T-helper 1 cell treated with Interleukin-12 subunit alpha and Interleukin-12 subunit beta and Interleukin-4 antibody, amounts not matched to agents 30 μg/mL and 1 μg/mL, for 36 hours (primary cell): ENCODE measurements at regions not wholly inside any gene's neighbourhood (a gene's known extent, or its start where the extent isn't known, plus 50 kb on each side); places are given as distances from the start of the nearest gene placed in this dataset.

ENCODE experiments used
- H3K27ac Mint-ChIP-seq: one replicate; pipeline ENCODE4 v1.8.0; 2021; ENCODE audit warnings: mild to moderate bottlenecking, mixed read lengths
- H3K27me3 Mint-ChIP-seq: one replicate; pipeline ENCODE4 v1.8.0; 2021; ENCODE audit warnings: low read depth, mixed read lengths
- H3K36me3 Mint-ChIP-seq: one replicate; pipeline ENCODE4 v1.8.0; 2021; ENCODE audit warnings: low read depth, mixed read lengths
- H3K4me1 Mint-ChIP-seq: one replicate; pipeline ENCODE4 v1.8.0; 2021; ENCODE audit warnings: low read depth, mixed read lengths
- H3K4me3 Mint-ChIP-seq: one replicate; pipeline ENCODE4 v1.8.0; 2021; ENCODE audit warnings: mild to moderate bottlenecking, moderate library complexity, mixed read lengths
- H3K9me3 Mint-ChIP-seq: one replicate; pipeline ENCODE4 v1.8.0; 2021; ENCODE audit warnings: mixed read lengths

- Mint-ChIP-seq H3K9me3 (peaks cover 7% of the 10 kb centered on the region), H3K4me3 (no peak overlapping the region), H3K4me1 (no peaks in the 10 kb centered on the region), H3K27me3 (no peaks in the 10 kb centered on the region), H3K36me3 (no peaks in the 10 kb centered on the region), H3K27ac (no peak overlapping the region)
These were observed 1263.8 kb downstream of the ZPLD1 start for GRCh38 chr3:103698646-103699045.

GRCh38 chr3:103699228-103699627, 1264.4 kb downstream of the ZPLD1 start:
- no peaks in the 10 kb centered on the region for H3K27me3 Mint-ChIP-seq
- no peaks in the 10 kb centered on the region for H3K36me3 Mint-ChIP-seq
- peaks cover 7% of the 10 kb centered on the region for H3K9me3 Mint-ChIP-seq
- H3K27ac Mint-ChIP-seq = no peak overlapping the region
- H3K4me3 Mint-ChIP-seq = no peak overlapping the region
- H3K4me1 Mint-ChIP-seq = no peaks in the 10 kb centered on the region

- H3K27me3 Mint-ChIP-seq = no peaks in the 10 kb centered on the region
- no peaks in the 10 kb centered on the region for H3K36me3 Mint-ChIP-seq
- H3K4me3 Mint-ChIP-seq = no peak overlapping the region
- H3K4me1 Mint-ChIP-seq = no peaks in the 10 kb centered on the region
- H3K9me3 Mint-ChIP-seq = no peaks in the 10 kb centered on the region
- H3K27ac Mint-ChIP-seq = no peak overlapping the region
These were observed 1270.8 kb downstream of the ZPLD1 start for GRCh38 chr3:103705641-103706040.

GRCh38 chr3:103706671-103707070, 1271.9 kb downstream of the ZPLD1 start:
- Mint-ChIP-seq H3K27ac (no peak overlapping the region), H3K36me3 (no peaks in the 10 kb centered on the region), H3K4me3 (no peak overlapping the region), H3K4me1 (no peaks in the 10 kb centered on the region), H3K9me3 (no peaks in the 10 kb centered on the region), H3K27me3 (no peaks in the 10 kb centered on the region)

GRCh38 chr3:103711670-103712069, 1276.9 kb downstream of the ZPLD1 start:
- Mint-ChIP-seq H3K27ac (no peak overlapping the region), H3K27me3 (no peaks in the 10 kb centered on the region), H3K36me3 (no peaks in the 10 kb centered on the region), H3K9me3 (no peaks in the 10 kb centered on the region), H3K4me1 (no peaks in the 10 kb centered on the region), H3K4me3 (no peak overlapping the region)

- no peaks in the 10 kb centered on the region for H3K9me3 Mint-ChIP-seq
- no peaks in the 10 kb centered on the region for H3K36me3 Mint-ChIP-seq
- H3K27ac Mint-ChIP-seq = no peak overlapping the region
- H3K4me1 Mint-ChIP-seq = no peaks in the 10 kb centered on the region
- no peak overlapping the region for H3K4me3 Mint-ChIP-seq
- no peaks in the 10 kb centered on the region for H3K27me3 Mint-ChIP-seq
These were observed 1277.6 kb downstream of the ZPLD1 start for GRCh38 chr3:103712320-103713008.

GRCh38 chr3:103729547-103729946, 1294.7 kb downstream of the ZPLD1 start:
- H3K27me3 Mint-ChIP-seq = no peaks in the 10 kb centered on the region
- no peak overlapping the region for H3K4me3 Mint-ChIP-seq
- no peaks in the 10 kb centered on the region for H3K36me3 Mint-ChIP-seq
- H3K27ac Mint-ChIP-seq = no peak overlapping the region
- H3K4me1 Mint-ChIP-seq = no peaks in the 10 kb centered on the region
- peaks cover 6% of the 10 kb centered on the region for H3K9me3 Mint-ChIP-seq

- no peak overlapping the region for H3K27ac Mint-ChIP-seq
- H3K4me3 Mint-ChIP-seq = no peak overlapping the region
- no peaks in the 10 kb centered on the region for H3K27me3 Mint-ChIP-seq
- H3K36me3 Mint-ChIP-seq = no peaks in the 10 kb centered on the region
- peaks cover 6% of the 10 kb centered on the region for H3K9me3 Mint-ChIP-seq
- H3K4me1 Mint-ChIP-seq = no peaks in the 10 kb centered on the region
These were observed 1295.9 kb downstream of the ZPLD1 start for GRCh38 chr3:103730744-103731143.

GRCh38 chr3:103752986-103753385, 1318.2 kb downstream of the ZPLD1 start:
- Mint-ChIP-seq H3K4me1 (no peaks in the 10 kb centered on the region), H3K27ac (no peak overlapping the region), H3K9me3 (peaks cover 2% of the 10 kb centered on the region), H3K36me3 (no peaks in the 10 kb centered on the region), H3K4me3 (no peak overlapping the region), H3K27me3 (no peaks in the 10 kb centered on the region)

GRCh38 chr3:103767635-103768034, 1332.8 kb downstream of the ZPLD1 start:
- no peak overlapping the region for H3K4me3 Mint-ChIP-seq
- no peaks in the 10 kb centered on the region for H3K36me3 Mint-ChIP-seq
- H3K27me3 Mint-ChIP-seq = no peaks in the 10 kb centered on the region
- H3K4me1 Mint-ChIP-seq = no peaks in the 10 kb centered on the region
- H3K27ac Mint-ChIP-seq = no peak overlapping the region
- peaks cover 3% of the 10 kb centered on the region for H3K9me3 Mint-ChIP-seq

- peaks cover 4% of the 10 kb centered on the region for H3K9me3 Mint-ChIP-seq
- H3K27ac Mint-ChIP-seq = no peak overlapping the region
- no peaks in the 10 kb centered on the region for H3K4me1 Mint-ChIP-seq
- no peak overlapping the region for H3K4me3 Mint-ChIP-seq
- no peaks in the 10 kb centered on the region for H3K36me3 Mint-ChIP-seq
- H3K27me3 Mint-ChIP-seq = no peaks in the 10 kb centered on the region
These were observed 1350.2 kb downstream of the ZPLD1 start for GRCh38 chr3:103785017-103785416.

- Mint-ChIP-seq H3K4me1 (no peaks in the 10 kb centered on the region), H3K27ac (no peak overlapping the region), H3K36me3 (no peaks in the 10 kb centered on the region), H3K4me3 (no peak overlapping the region), H3K9me3 (peaks cover 4% of the 10 kb centered on the region), H3K27me3 (no peaks in the 10 kb centered on the region)
These were observed 1350.7 kb downstream of the ZPLD1 start for GRCh38 chr3:103785537-103785936.

- Mint-ChIP-seq H3K27ac (no peak overlapping the region), H3K4me1 (no peaks in the 10 kb centered on the region), H3K27me3 (no peaks in the 10 kb centered on the region), H3K4me3 (no peak overlapping the region), H3K9me3 (peaks cover 4% of the 10 kb centered on the region), H3K36me3 (no peaks in the 10 kb centered on the region)
These were observed 1351.5 kb downstream of the ZPLD1 start for GRCh38 chr3:103786296-103786695.

- Mint-ChIP-seq H3K9me3 (peaks cover 4% of the 10 kb centered on the region), H3K27me3 (no peaks in the 10 kb centered on the region), H3K4me1 (no peaks in the 10 kb centered on the region), H3K4me3 (no peak overlapping the region), H3K36me3 (no peaks in the 10 kb centered on the region), H3K27ac (no peak overlapping the region)
These were observed 1352.5 kb downstream of the ZPLD1 start for GRCh38 chr3:103787164-103787871.

- no peaks in the 10 kb centered on the region for H3K36me3 Mint-ChIP-seq
- H3K4me1 Mint-ChIP-seq = no peaks in the 10 kb centered on the region
- H3K27me3 Mint-ChIP-seq = no peaks in the 10 kb centered on the region
- H3K9me3 Mint-ChIP-seq = peaks cover 4% of the 10 kb centered on the region
- no peak overlapping the region for H3K4me3 Mint-ChIP-seq
- no peak overlapping the region for H3K27ac Mint-ChIP-seq
These were observed 1353.1 kb downstream of the ZPLD1 start for GRCh38 chr3:103787879-103788278.
